ENCODE measurements at regions not wholly inside any gene's neighbourhood (a gene's known extent, or its start where the extent isn't known, plus 50 kb on each side); places are given as distances from the start of the nearest gene placed in this dataset.
"Not testable (repeated sequence)": the region's sequence is repeated elsewhere in the genome, so short reads cannot be mapped to it uniquely, and the experiment has no call there.

DNA sequence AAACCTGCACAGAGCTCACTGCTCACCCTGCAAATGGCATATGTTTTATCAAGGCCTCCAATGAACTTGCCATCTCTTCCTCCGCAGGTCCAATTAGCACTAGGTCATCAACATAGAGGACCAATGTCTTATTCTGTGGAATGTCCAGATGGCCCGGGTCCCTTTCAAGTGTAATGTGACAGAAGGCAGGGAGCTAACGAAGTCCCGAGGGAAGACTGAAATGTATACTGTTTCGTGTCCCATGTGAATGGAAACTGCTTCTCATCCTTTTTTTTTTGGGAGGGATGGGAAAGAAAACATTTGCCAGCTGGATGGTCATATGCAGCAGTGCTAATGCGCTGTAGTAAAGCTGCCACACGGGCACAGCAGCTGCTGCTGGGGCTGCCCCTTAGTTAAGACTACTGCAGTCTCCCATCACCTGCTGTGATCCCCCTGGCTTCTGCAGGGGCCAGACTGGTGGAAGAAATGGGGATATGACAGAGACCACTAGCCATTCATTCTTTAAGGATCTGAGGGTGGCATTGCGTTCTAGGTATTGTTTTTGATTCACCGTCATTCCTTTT lies 61.7 kb upstream of the CCNY start:
- TF ChIP-seq, protein P1, sequence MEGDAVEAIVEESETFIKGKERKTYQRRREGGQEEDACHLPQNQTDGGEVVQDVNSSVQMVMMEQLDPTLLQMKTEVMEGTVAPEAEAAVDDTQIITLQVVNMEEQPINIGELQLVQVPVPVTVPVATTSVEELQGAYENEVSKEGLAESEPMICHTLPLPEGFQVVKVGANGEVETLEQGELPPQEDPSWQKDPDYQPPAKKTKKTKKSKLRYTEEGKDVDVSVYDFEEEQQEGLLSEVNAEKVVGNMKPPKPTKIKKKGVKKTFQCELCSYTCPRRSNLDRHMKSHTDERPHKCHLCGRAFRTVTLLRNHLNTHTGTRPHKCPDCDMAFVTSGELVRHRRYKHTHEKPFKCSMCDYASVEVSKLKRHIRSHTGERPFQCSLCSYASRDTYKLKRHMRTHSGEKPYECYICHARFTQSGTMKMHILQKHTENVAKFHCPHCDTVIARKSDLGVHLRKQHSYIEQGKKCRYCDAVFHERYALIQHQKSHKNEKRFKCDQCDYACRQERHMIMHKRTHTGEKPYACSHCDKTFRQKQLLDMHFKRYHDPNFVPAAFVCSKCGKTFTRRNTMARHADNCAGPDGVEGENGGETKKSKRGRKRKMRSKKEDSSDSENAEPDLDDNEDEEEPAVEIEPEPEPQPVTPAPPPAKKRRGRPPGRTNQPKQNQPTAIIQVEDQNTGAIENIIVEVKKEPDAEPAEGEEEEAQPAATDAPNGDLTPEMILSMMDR (IDR thresholded peaks at IDR 0.05; ENCODE audit: insufficient read depth, low read length), result no peak
- DNase-seq (ENCODE audit: low read depth), result no peak
- H3K4me3 ChIP-seq (ENCODE audit: low read depth, low read length), result no peak overlapping the region

DNA sequence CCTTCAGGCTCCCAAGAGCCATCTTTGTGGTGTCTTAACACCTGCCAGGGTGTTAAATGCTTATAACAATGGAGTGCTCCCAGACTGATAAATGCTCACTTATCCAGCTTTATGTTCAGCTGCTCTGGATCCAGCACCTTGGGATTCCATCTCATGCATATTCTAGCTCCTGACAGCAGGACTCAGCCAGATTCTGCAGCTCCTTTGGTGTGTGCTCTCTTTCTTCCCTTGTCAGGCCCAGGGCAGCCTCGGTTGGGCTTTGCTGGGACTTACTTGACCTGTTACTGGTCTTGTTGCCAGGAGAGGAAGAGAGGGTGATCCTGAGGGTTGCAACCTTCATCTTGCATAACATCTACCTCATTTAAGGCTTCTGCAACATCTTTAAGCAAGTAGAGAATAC lies 59.4 kb upstream of the CCNY start:
- no peak for DNase-seq (ENCODE audit: low read depth)
- no peak overlapping the region for H3K4me3 ChIP-seq (ENCODE audit: low read depth, low read length)
- TF ChIP-seq, protein P1 (IDR thresholded peaks at IDR 0.05; ENCODE audit: insufficient read depth, low read length), result no peak

DNA sequence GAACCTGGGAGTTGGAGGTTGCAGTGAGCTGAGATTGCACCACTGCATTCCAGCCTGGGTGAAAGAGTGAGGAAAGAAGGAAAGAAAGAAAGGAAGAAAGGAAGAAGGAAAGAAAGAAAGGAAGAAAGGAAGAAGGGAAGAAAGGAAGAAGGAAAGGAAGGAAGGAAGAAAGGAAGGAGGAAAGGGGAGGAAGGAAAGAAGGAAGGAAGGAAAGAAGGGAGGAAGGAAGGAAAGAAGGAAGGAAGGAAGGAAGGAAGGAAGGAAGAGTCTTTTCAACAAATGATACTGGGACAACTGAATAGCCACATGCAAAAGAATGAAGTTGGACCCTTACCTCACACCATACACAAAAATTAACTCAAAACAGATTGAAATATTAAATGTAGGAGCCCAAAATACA lies 56.1 kb upstream of the CCNY start:
- not testable (repeated sequence) for DNase-seq (ENCODE audit: low read depth); H3K4me3 ChIP-seq (ENCODE audit: low read depth, low read length)
